Gastrocnemius medialis (tissue), 4 donors: ENCODE measurements at regions not wholly inside any gene's neighbourhood (a gene's known extent, or its start where the extent isn't known, plus 50 kb on each side); places are given as distances from the start of the nearest gene placed in this dataset.

ENCODE experiments used
- ATAC-seq, 2 donors: fragments of 150-250 bp; one replicate each; pipeline ENCODE4 v1.9.1; 2016
- DNase-seq, 2 donors: peaks; one replicate each; pipeline ENCODE4 v3.0.0-alpha.2; 2019
- H3K27ac ChIP-seq, 4 donors: fragments of 200-600 bp; sonication (generic); 1 replicate in 1 of 4; 2 replicates in 3 of 4; pipeline ENCODE4 v1.5.1; 2016 to 2018; ENCODE audit warnings: mild to moderate bottlenecking in 2 of 4, moderate library complexity in 1 of 4
- H3K27me3 ChIP-seq, 3 donors: fragments of 200-600 bp; sonication (generic) in 2 of 3; 1 replicate in 1 of 3; 2 replicates in 2 of 3; pipeline versions ENCODE4 v1.5.1 to v1.6.0; 2016 to 2019; ENCODE audit warnings: mild to moderate bottlenecking in 1 of 3, moderate library complexity in 1 of 3
- H3K36me3 ChIP-seq, 2 donors: fragments of 200-600 bp; sonication (generic) in 1 of 2; one replicate each; pipeline ENCODE4 v1.5.1; 2017 to 2018
- H3K4me1 ChIP-seq, 2 donors: fragments of 200-600 bp; sonication (generic) in 1 of 2; one replicate each; pipeline ENCODE4 v1.5.1; 2016 to 2017; ENCODE audit warnings: mild to moderate bottlenecking in 2 of 2
- H3K4me3 ChIP-seq, 4 donors: fragments of 200-600 bp; sonication (generic) in 3 of 4; 1 replicate in 1 of 4; 2 replicates in 3 of 4; pipeline ENCODE4 v1.5.1; 2016 to 2019; ENCODE audit warnings: mild to moderate bottlenecking in 2 of 4
- H3K9me3 ChIP-seq, 3 donors: fragments of 200-600 bp; sonication (generic) in 2 of 3; 1 replicate in 1 of 3; 2 replicates in 2 of 3; pipeline ENCODE4 v1.5.1; 2016 to 2019
- CTCF ChIP-seq, 5 experiments: fragments of 450-650 bp in 3 of 5; fragments of 200-600 bp in 2 of 5; sonication (generic) in 2 of 5; IDR thresholded peaks in 4 of 5; conservative IDR thresholded peaks in 1 of 5; 1 replicate in 4 of 5; 2 replicates in 1 of 5; pipeline ENCODE4 v1.5.1; 2016 to 2019; ENCODE audit warnings: antibody characterized with exemption in 5 of 5, mild to moderate bottlenecking in 3 of 5, moderate library complexity in 3 of 5
- POLR2A ChIP-seq, 2 donors: fragments of 450-650 bp; IDR thresholded peaks; one replicate each; pipeline ENCODE4 v1.6.1; 2017; ENCODE audit warnings: antibody characterized with exemption in 2 of 2, mild to moderate bottlenecking in 2 of 2, moderate library complexity in 2 of 2
- in situ Hi-C, 4 donors: fragments of 200-750 bp; cut with MboI; loops; one replicate each; pipeline versions ENCODE4 v1.15.0 to v1.8.0; 2017; ENCODE audit warnings: low sequenced_read_pairs in 4 of 4
- intact Hi-C: fragments of 100-400 bp; cut with DNase I; formaldehyde crosslinking; loops from one replicate; pipeline ENCODE4 v1.15.1; 2023; ENCODE audit warnings: low total_unique reads

- Histone ChIP-seq H3K27ac (no peak overlapping the region), H3K9me3 (no peaks in the 10 kb centered on the region), H3K27me3 (no peaks in the 10 kb centered on the region), H3K36me3 (no peaks in the 10 kb centered on the region), H3K4me3 (no peak overlapping the region), H3K4me1 (no peaks in the 10 kb centered on the region)
- DNase-seq (no peak), ATAC-seq (no peak)
- TF ChIP-seq CTCF (IDR thresholded peaks at IDR 0.05 in 4 of 5, conservative IDR thresholded peaks at IDR 0.05 in 1 of 5) (no peak), POLR2A (IDR thresholded peaks at IDR 0.05) (no peak)
- in situ Hi-C loops, result no loop called here
- intact Hi-C loops, result no loop called here
These were observed 100.6 kb upstream of the ADAMTS19 start for GRCh38 chr5:129359450-129359849.

GRCh38 chr5:129361441-129362025, 98.6 kb upstream of the ADAMTS19 start:
- ATAC-seq, result no peak
- H3K27ac ChIP-seq, result no peak overlapping the region

GRCh38 chr5:129362456-129362855, 97.6 kb upstream of the ADAMTS19 start:
- in situ Hi-C loops (no loop called here), intact Hi-C loops (no loop called here)
- Histone ChIP-seq H3K4me3 (no peak overlapping the region), H3K4me1 (no peaks in the 10 kb centered on the region), H3K27ac (no peak overlapping the region), H3K9me3 (no peaks in the 10 kb centered on the region), H3K27me3 (no peaks in the 10 kb centered on the region), H3K36me3 (no peaks in the 10 kb centered on the region)
- no peak for ATAC-seq
- no peak for DNase-seq
- TF ChIP-seq POLR2A (IDR thresholded peaks at IDR 0.05), result no peak
- TF ChIP-seq CTCF (IDR thresholded peaks at IDR 0.05 in 4 of 5, conservative IDR thresholded peaks at IDR 0.05 in 1 of 5), result no peak

More at GRCh38 chr5:129361441-129362025, 98.6 kb upstream of the ADAMTS19 start:
- Histone ChIP-seq H3K36me3 (no peaks in the 10 kb centered on the region), H3K4me1 (no peaks in the 10 kb centered on the region), H3K9me3 (no peaks in the 10 kb centered on the region), H3K27me3 (no peaks in the 10 kb centered on the region), H3K4me3 (no peak overlapping the region)
- TF ChIP-seq POLR2A (IDR thresholded peaks at IDR 0.05), result no peak
- TF ChIP-seq CTCF (IDR thresholded peaks at IDR 0.05 in 4 of 5, conservative IDR thresholded peaks at IDR 0.05 in 1 of 5), result peak in 1 of 5 experiments; percentile 20
- intact Hi-C loops (no loop called here), in situ Hi-C loops (no loop called here)
- DNase-seq, result no peak

- in situ Hi-C loops, result no loop called here
- H3K27ac ChIP-seq, result no peak overlapping the region
- DNase-seq (no peak), ATAC-seq (no peak)
- intact Hi-C loops, result no loop called here
- H3K4me1 ChIP-seq, result no peaks in the 10 kb centered on the region
- H3K36me3 ChIP-seq, result no peaks in the 10 kb centered on the region
- no peak for TF ChIP-seq POLR2A (IDR thresholded peaks at IDR 0.05)
- TF ChIP-seq CTCF (IDR thresholded peaks at IDR 0.05 in 4 of 5, conservative IDR thresholded peaks at IDR 0.05 in 1 of 5), result no peak
- no peaks in the 10 kb centered on the region for H3K27me3 ChIP-seq
- no peak overlapping the region for H3K4me3 ChIP-seq
- no peaks in the 10 kb centered on the region for H3K9me3 ChIP-seq
These were observed 96.1 kb upstream of the ADAMTS19 start for GRCh38 chr5:129363991-129364390.

GRCh38 chr5:129367883-129368282, 92.2 kb upstream of the ADAMTS19 start:
- no peak overlapping the region for H3K4me3 ChIP-seq
- no peaks in the 10 kb centered on the region for H3K36me3 ChIP-seq
- no peak overlapping the region for H3K27ac ChIP-seq
- no peaks in the 10 kb centered on the region for H3K27me3 ChIP-seq
- intact Hi-C loops (no loop called here), in situ Hi-C loops (no loop called here)
- ATAC-seq (no peak), DNase-seq (no peak)
- H3K4me1 ChIP-seq, result no peaks in the 10 kb centered on the region
- H3K9me3 ChIP-seq, result no peaks in the 10 kb centered on the region
- TF ChIP-seq CTCF (IDR thresholded peaks at IDR 0.05 in 4 of 5, conservative IDR thresholded peaks at IDR 0.05 in 1 of 5) (no peak), POLR2A (IDR thresholded peaks at IDR 0.05) (no peak)
